Activated T-helper 1 cell treated with anti-CD3 and anti-CD28 coated beads, Interleukin-2, amount 50 U/mL, for 16 hours (primary cell): ENCODE measurements at regions not wholly inside any gene's neighbourhood (a gene's known extent, or its start where the extent isn't known, plus 50 kb on each side); places are given as distances from the start of the nearest gene placed in this dataset.

Experiments
- DNase-seq, 2 donors: peaks; one replicate each; pipeline ENCODE4 v3.0.0-alpha.2; 2020; ENCODE audit warnings: low read depth in 1 of 2, low spot score in 1 of 2

- DNase-seq: no peak
Measured at GRCh38 chr3:106587551-106587950, 718.7 kb upstream of the CBLB start.

- DNase-seq: no peak
Measured at GRCh38 chr3:106588739-106589138, 719.9 kb upstream of the CBLB start.

GRCh38 chr3:106589311-106589942 lies 720.6 kb upstream of the CBLB start:
- DNase-seq: no peak

- DNase-seq: no peak
Measured at GRCh38 chr3:106590216-106590615, 721.4 kb upstream of the CBLB start.

- no peak for DNase-seq
Measured at GRCh38 chr3:106593381-106593780, 724.6 kb upstream of the CBLB start.

- DNase-seq: peak in 1 of 2 donors; percentile 33
Measured at GRCh38 chr3:106609666-106610301, 741.0 kb upstream of the CBLB start.

- DNase-seq: no peak
Measured at GRCh38 chr3:106610362-106610959, 741.6 kb upstream of the CBLB start.

- DNase-seq: no peak
Measured at GRCh38 chr3:106611116-106611515, 742.3 kb upstream of the CBLB start.

GRCh38 chr3:106611841-106612240 lies 743.0 kb upstream of the CBLB start:
- DNase-seq: no peak

- no peak for DNase-seq
Measured at GRCh38 chr3:106616556-106616955, 747.7 kb upstream of the CBLB start.

- no peak for DNase-seq
Measured at GRCh38 chr3:106617276-106617675, 748.5 kb upstream of the CBLB start.

- DNase-seq: no peak
Measured at GRCh38 chr3:106620646-106621045, 751.8 kb upstream of the CBLB start.

GRCh38 chr3:106624154-106624553 lies 753.1 kb upstream of the CCDC54 start:
- no peak for DNase-seq

GRCh38 chr3:106628407-106628806 lies 748.8 kb upstream of the CCDC54 start:
- DNase-seq: no peak

- no peak for DNase-seq
Measured at GRCh38 chr3:106629215-106629832, 747.9 kb upstream of the CCDC54 start.

- no peak for DNase-seq
Measured at GRCh38 chr3:106631373-106632108, 745.7 kb upstream of the CCDC54 start.

- no peak for DNase-seq
Measured at GRCh38 chr3:106635271-106635670, 742.0 kb upstream of the CCDC54 start.

GRCh38 chr3:106635826-106636225 lies 741.4 kb upstream of the CCDC54 start:
- no peak for DNase-seq

GRCh38 chr3:106640353-106640752 lies 736.9 kb upstream of the CCDC54 start:
- DNase-seq: no peak

- DNase-seq: no peak
Measured at GRCh38 chr3:106642161-106642560, 735.1 kb upstream of the CCDC54 start.

- no peak for DNase-seq
Measured at GRCh38 chr3:106643684-106644161, 733.5 kb upstream of the CCDC54 start.
